ENCODE measurements at regions not wholly inside any gene's neighbourhood (a gene's known extent, or its start where the extent isn't known, plus 50 kb on each side); places are given as distances from the start of the nearest gene placed in this dataset.

- Histone ChIP-seq H2BK15ac (ENCODE audit: low read length) (no peak overlapping the region), H3K18ac (ENCODE audit: low read length) (no peak overlapping the region), H3K27me3 (ENCODE audit: control insufficient read depth in 3 of 3, insufficient read depth in 3 of 3, low read depth in 1 of 3, low read length in 3 of 3) (no peaks in the 10 kb centered on the region), H4K8ac (ENCODE audit: low read depth, low read length) (no peak overlapping the region), H3K4me1 (ENCODE audit: control insufficient read depth in 2 of 2, insufficient read depth in 1 of 2, low read depth in 1 of 2, low read length in 2 of 2) (peaks cover 0 to 4% of the 10 kb centered on the region in 2 donors), H2AK5ac (ENCODE audit: low read depth, low read length) (no peak overlapping the region), H3K9ac (ENCODE audit: low read depth, low read length, poor library complexity) (no peak overlapping the region), H3K9me3 (replicated peaks in 1 of 2; ENCODE audit: control insufficient read depth in 2 of 2, insufficient read depth in 1 of 2, low read depth in 1 of 2, low read length in 2 of 2) (peaks cover 0 to 2% of the 10 kb centered on the region in 2 donors), H3K36me3 (replicated peaks in 1 of 2; ENCODE audit: control insufficient read depth in 2 of 2, insufficient read depth in 2 of 2, low read length in 2 of 2) (no peaks in the 10 kb centered on the region), H2AFZ (ENCODE audit: low read length) (no peak overlapping the region), H3K79me1 (ENCODE audit: low read depth, low read length) (no peaks in the 10 kb centered on the region), H3K27ac (replicated peaks; ENCODE audit: low read length) (no peak overlapping the region), H2BK12ac (ENCODE audit: low read length) (no peak overlapping the region), H3K23ac (ENCODE audit: low read depth, low read length, poor library complexity) (no peak overlapping the region), H4K91ac (ENCODE audit: low read depth, low read length, poor library complexity) (no peak overlapping the region), H2BK120ac (ENCODE audit: low read depth, low read length) (no peak overlapping the region), H3K4ac (ENCODE audit: low read length) (no peak overlapping the region), H3K4me3 (ENCODE audit: low read length in 2 of 2) (no peak overlapping the region), H3K4me2 (ENCODE audit: insufficient read depth, low read length, poor library complexity, severe bottlenecking) (no peak overlapping the region), H3K14ac (ENCODE audit: low read length) (no peak overlapping the region), H2BK5ac (ENCODE audit: low read length) (no peak overlapping the region)
- WGBS, 2 donors (ENCODE audit: extremely low coverage in 2 of 2, insufficient read length in 2 of 2, insufficient replicate concordance in 1 of 2): no CpG with 5 or more reads among the region's 1 CpG
- DNase-seq (ENCODE audit: low spot score): no peak
These were observed 570.1 kb downstream of the DHX35 start for GRCh38 chr20:39532205-39532604.

GRCh38 chr20:39528436-39528835 lies 566.3 kb downstream of the DHX35 start:
- Histone ChIP-seq H3K9ac (ENCODE audit: low read depth, low read length, poor library complexity) (no peak overlapping the region), H3K18ac (ENCODE audit: low read length) (no peak overlapping the region), H3K4me3 (ENCODE audit: low read length in 2 of 2) (no peak overlapping the region), H4K8ac (ENCODE audit: low read depth, low read length) (no peak overlapping the region), H3K9me3 (replicated peaks in 1 of 2; ENCODE audit: control insufficient read depth in 2 of 2, insufficient read depth in 1 of 2, low read depth in 1 of 2, low read length in 2 of 2) (no peaks in the 10 kb centered on the region), H3K36me3 (replicated peaks in 1 of 2; ENCODE audit: control insufficient read depth in 2 of 2, insufficient read depth in 2 of 2, low read length in 2 of 2) (no peaks in the 10 kb centered on the region), H2BK5ac (ENCODE audit: low read length) (no peak overlapping the region), H2AK5ac (ENCODE audit: low read depth, low read length) (no peak overlapping the region), H3K79me1 (ENCODE audit: low read depth, low read length) (no peaks in the 10 kb centered on the region), H3K4me2 (ENCODE audit: insufficient read depth, low read length, poor library complexity, severe bottlenecking) (no peak overlapping the region), H3K4me1 (ENCODE audit: control insufficient read depth in 2 of 2, insufficient read depth in 1 of 2, low read depth in 1 of 2, low read length in 2 of 2) (peaks cover 0 to 4% of the 10 kb centered on the region in 2 donors), H3K23ac (ENCODE audit: low read depth, low read length, poor library complexity) (no peak overlapping the region), H4K91ac (ENCODE audit: low read depth, low read length, poor library complexity) (no peak overlapping the region), H3K27ac (replicated peaks; ENCODE audit: low read length) (no peak overlapping the region), H3K14ac (ENCODE audit: low read length) (no peak overlapping the region), H2BK12ac (ENCODE audit: low read length) (no peak overlapping the region), H3K27me3 (ENCODE audit: control insufficient read depth in 3 of 3, insufficient read depth in 3 of 3, low read depth in 1 of 3, low read length in 3 of 3) (no peaks in the 10 kb centered on the region), H2AFZ (ENCODE audit: low read length) (no peak overlapping the region), H2BK120ac (ENCODE audit: low read depth, low read length) (no peak overlapping the region), H2BK15ac (ENCODE audit: low read length) (no peak overlapping the region), H3K4ac (ENCODE audit: low read length) (no peak overlapping the region)
- no peak for DNase-seq (ENCODE audit: low spot score)
- no CpG with 5 or more reads among the region's 4 CpGs for whole genome bisulfite sequencing, 2 donors (ENCODE audit: extremely low coverage in 2 of 2, insufficient read length in 2 of 2, insufficient replicate concordance in 1 of 2)

GRCh38 chr20:39524371-39524911 lies 562.3 kb downstream of the DHX35 start:
- H2AK5ac ChIP-seq (ENCODE audit: low read depth, low read length): no peak overlapping the region
- no peak overlapping the region for H2BK12ac ChIP-seq (ENCODE audit: low read length)
- no peak overlapping the region for H4K91ac ChIP-seq (ENCODE audit: low read depth, low read length, poor library complexity)
- no peak overlapping the region for H3K4me3 ChIP-seq (ENCODE audit: low read length in 2 of 2)
- no peak overlapping the region for H2BK5ac ChIP-seq (ENCODE audit: low read length)
- no peak overlapping the region for H2AFZ ChIP-seq (ENCODE audit: low read length)
- no peak overlapping the region for H4K8ac ChIP-seq (ENCODE audit: low read depth, low read length)
- H3K36me3 ChIP-seq (replicated peaks in 1 of 2; ENCODE audit: control insufficient read depth in 2 of 2, insufficient read depth in 2 of 2, low read length in 2 of 2): no peaks in the 10 kb centered on the region
- H3K79me1 ChIP-seq (ENCODE audit: low read depth, low read length): no peaks in the 10 kb centered on the region
- H3K23ac ChIP-seq (ENCODE audit: low read depth, low read length, poor library complexity): no peak overlapping the region
- H3K27me3 ChIP-seq (ENCODE audit: control insufficient read depth in 3 of 3, insufficient read depth in 3 of 3, low read depth in 1 of 3, low read length in 3 of 3): no peaks in the 10 kb centered on the region
- H3K9ac ChIP-seq (ENCODE audit: low read depth, low read length, poor library complexity): no peak overlapping the region
- H3K27ac ChIP-seq (replicated peaks; ENCODE audit: low read length): no peak overlapping the region
- H3K4me2 ChIP-seq (ENCODE audit: insufficient read depth, low read length, poor library complexity, severe bottlenecking): no peak overlapping the region
- no peak overlapping the region for H3K18ac ChIP-seq (ENCODE audit: low read length)
- no peak overlapping the region for H3K4ac ChIP-seq (ENCODE audit: low read length)
- no peak overlapping the region for H2BK120ac ChIP-seq (ENCODE audit: low read depth, low read length)
- H3K4me1 ChIP-seq (ENCODE audit: control insufficient read depth in 2 of 2, insufficient read depth in 1 of 2, low read depth in 1 of 2, low read length in 2 of 2): no peaks in the 10 kb centered on the region
- no peak for DNase-seq (ENCODE audit: low spot score)
- no CpG with 5 or more reads among the region's 4 CpGs for whole genome bisulfite sequencing, 2 donors (ENCODE audit: extremely low coverage in 2 of 2, insufficient read length in 2 of 2, insufficient replicate concordance in 1 of 2)
- no peak overlapping the region for H3K14ac ChIP-seq (ENCODE audit: low read length)
- H2BK15ac ChIP-seq (ENCODE audit: low read length): no peak overlapping the region
- H3K9me3 ChIP-seq (replicated peaks in 1 of 2; ENCODE audit: control insufficient read depth in 2 of 2, insufficient read depth in 1 of 2, low read depth in 1 of 2, low read length in 2 of 2): no peaks in the 10 kb centered on the region

- no peak overlapping the region for H2BK12ac ChIP-seq (ENCODE audit: low read length)
- no peaks in the 10 kb centered on the region for H3K9me3 ChIP-seq (replicated peaks in 1 of 2; ENCODE audit: control insufficient read depth in 2 of 2, insufficient read depth in 1 of 2, low read depth in 1 of 2, low read length in 2 of 2)
- H2BK120ac ChIP-seq (ENCODE audit: low read depth, low read length): no peak overlapping the region
- no peak for DNase-seq (ENCODE audit: low spot score)
- no peaks in the 10 kb centered on the region for H3K79me1 ChIP-seq (ENCODE audit: low read depth, low read length)
- no peak overlapping the region for H3K23ac ChIP-seq (ENCODE audit: low read depth, low read length, poor library complexity)
- no peak overlapping the region for H4K8ac ChIP-seq (ENCODE audit: low read depth, low read length)
- no peak overlapping the region for H2BK15ac ChIP-seq (ENCODE audit: low read length)
- no peak overlapping the region for H3K14ac ChIP-seq (ENCODE audit: low read length)
- H4K91ac ChIP-seq (ENCODE audit: low read depth, low read length, poor library complexity): no peak overlapping the region
- H3K27me3 ChIP-seq (ENCODE audit: control insufficient read depth in 3 of 3, insufficient read depth in 3 of 3, low read depth in 1 of 3, low read length in 3 of 3): no peaks in the 10 kb centered on the region
- no peaks in the 10 kb centered on the region for H3K4me1 ChIP-seq (ENCODE audit: control insufficient read depth in 2 of 2, insufficient read depth in 1 of 2, low read depth in 1 of 2, low read length in 2 of 2)
- H3K9ac ChIP-seq (ENCODE audit: low read depth, low read length, poor library complexity): no peak overlapping the region
- H3K18ac ChIP-seq (ENCODE audit: low read length): no peak overlapping the region
- H3K4me2 ChIP-seq (ENCODE audit: insufficient read depth, low read length, poor library complexity, severe bottlenecking): no peak overlapping the region
- no peak overlapping the region for H2AFZ ChIP-seq (ENCODE audit: low read length)
- no CpG with 5 or more reads among the region's 1 CpG for WGBS, 2 donors (ENCODE audit: extremely low coverage in 2 of 2, insufficient read length in 2 of 2, insufficient replicate concordance in 1 of 2)
- H3K4ac ChIP-seq (ENCODE audit: low read length): no peak overlapping the region
- H2AK5ac ChIP-seq (ENCODE audit: low read depth, low read length): no peak overlapping the region
- no peak overlapping the region for H3K4me3 ChIP-seq (ENCODE audit: low read length in 2 of 2)
- no peak overlapping the region for H3K27ac ChIP-seq (replicated peaks; ENCODE audit: low read length)
- H2BK5ac ChIP-seq (ENCODE audit: low read length): no peak overlapping the region
- H3K36me3 ChIP-seq (replicated peaks in 1 of 2; ENCODE audit: control insufficient read depth in 2 of 2, insufficient read depth in 2 of 2, low read length in 2 of 2): no peaks in the 10 kb centered on the region
These were observed 561.3 kb downstream of the DHX35 start for GRCh38 chr20:39523405-39523804.

All from neuronal stem cell (in vitro differentiated cells).